CD4-positive, alpha-beta T cell treated with Interleukin-17A for 1 hour (primary cell): ENCODE measurements at regions not wholly inside any gene's neighbourhood (a gene's known extent, or its start where the extent isn't known, plus 50 kb on each side); places are given as distances from the start of the nearest gene placed in this dataset.
"Not testable (repeated sequence)": the region's sequence is repeated elsewhere in the genome, so short reads cannot be mapped to it uniquely, and the experiment has no call there.

Experiments used
- DNase-seq: peaks from one replicate; pipeline ENCODE4 v3.0.0-alpha.2; 2020

- DNase-seq = not testable (repeated sequence)
Observed at GRCh38 chr1:120465900-120466299, 51.1 kb downstream of the NBPF8 start.

- not testable (repeated sequence) for DNase-seq
Observed at GRCh38 chr1:120477663-120478062, 62.8 kb downstream of the NBPF8 start.

- not testable (repeated sequence) for DNase-seq
Observed at GRCh38 chr1:120478400-120478799, 63.6 kb downstream of the NBPF8 start.

- DNase-seq = not testable (repeated sequence)
Observed at GRCh38 chr1:120487542-120487941, 72.7 kb downstream of the NBPF8 start.

- DNase-seq = not testable (repeated sequence)
Observed at GRCh38 chr1:120489217-120489616, 74.4 kb downstream of the NBPF8 start.

- not testable (repeated sequence) for DNase-seq
Observed at GRCh38 chr1:120497145-120497544, 82.3 kb downstream of the NBPF8 start.

- DNase-seq = not testable (repeated sequence)
Observed at GRCh38 chr1:120503284-120503683, 88.4 kb downstream of the NBPF8 start.

GRCh38 chr1:120506352-120506751 lies 91.5 kb downstream of the NBPF8 start:
- DNase-seq = not testable (repeated sequence)

GRCh38 chr1:120508351-120508750 lies 93.5 kb downstream of the NBPF8 start:
- DNase-seq = not testable (repeated sequence)

- DNase-seq = not testable (repeated sequence)
Observed at GRCh38 chr1:120509258-120509657, 94.4 kb downstream of the NBPF8 start.

GRCh38 chr1:120513099-120513498 lies 98.3 kb downstream of the NBPF8 start:
- DNase-seq = not testable (repeated sequence)

GRCh38 chr1:120513531-120513930 lies 98.7 kb downstream of the NBPF8 start:
- DNase-seq = not testable (repeated sequence)

- not testable (repeated sequence) for DNase-seq
Observed at GRCh38 chr1:120519196-120519595, 104.4 kb downstream of the NBPF8 start.

- DNase-seq = not testable (repeated sequence)
Observed at GRCh38 chr1:120524416-120524815, 109.6 kb downstream of the NBPF8 start.

- DNase-seq = peak; percentile 2
Observed at GRCh38 chr1:120525386-120525785, 110.6 kb downstream of the NBPF8 start.

GRCh38 chr1:120529475-120530089 lies 114.7 kb downstream of the NBPF8 start:
- not testable (repeated sequence) for DNase-seq

- not testable (repeated sequence) for DNase-seq
Observed at GRCh38 chr1:120531455-120531854, 116.6 kb downstream of the NBPF8 start.

- DNase-seq = peak; percentile 62
Observed at GRCh38 chr1:120534361-120535047, 119.7 kb downstream of the NBPF8 start.

GRCh38 chr1:120535052-120535451 lies 120.2 kb downstream of the NBPF8 start:
- peak; percentile 26 for DNase-seq

GRCh38 chr1:120541394-120541793 lies 126.6 kb downstream of the NBPF8 start:
- not testable (repeated sequence) for DNase-seq

- DNase-seq = not testable (repeated sequence)
Observed at GRCh38 chr1:120542365-120542764, 127.5 kb downstream of the NBPF8 start.

- not testable (repeated sequence) for DNase-seq
Observed at GRCh38 chr1:120542940-120543339, 128.1 kb downstream of the NBPF8 start.

- DNase-seq = peak; percentile 88
Observed at GRCh38 chr1:120544434-120544833, 129.6 kb downstream of the NBPF8 start.

- not testable (repeated sequence) for DNase-seq
Observed at GRCh38 chr1:120550335-120550734, 135.5 kb downstream of the NBPF8 start.
